ENCODE measurements at regions not wholly inside any gene's neighbourhood (a gene's known extent, or its start where the extent isn't known, plus 50 kb on each side); places are given as distances from the start of the nearest gene placed in this dataset.

DNA sequence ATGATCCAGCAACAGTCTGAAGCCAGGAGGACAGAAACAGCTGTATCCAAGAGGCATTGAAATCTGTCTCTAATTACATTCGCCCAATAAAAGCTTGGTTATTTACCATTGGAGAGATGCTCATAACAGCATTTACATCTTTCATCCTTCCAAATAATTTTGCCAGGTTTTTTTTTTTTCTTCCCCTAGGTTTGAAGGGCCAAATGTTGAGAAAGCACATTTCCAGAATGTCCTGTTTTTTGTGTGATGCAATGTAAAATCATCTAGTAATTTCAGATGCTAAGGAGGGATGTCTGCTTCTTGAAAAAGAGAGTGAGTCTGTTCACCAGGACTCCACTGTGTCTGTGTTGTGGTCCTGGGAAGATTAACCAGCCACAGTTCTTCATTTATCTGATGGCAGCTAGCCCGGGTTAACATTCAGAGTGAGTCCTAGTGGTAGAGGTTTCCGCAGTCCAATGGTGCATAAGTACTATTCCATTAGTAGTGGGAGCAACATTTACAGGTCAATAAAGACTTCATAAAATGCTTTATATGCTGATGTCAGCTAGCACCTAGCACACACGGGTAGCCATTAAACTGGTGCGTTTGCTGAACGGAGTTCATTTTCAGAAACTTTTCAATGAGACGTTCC lies 406.8 kb downstream of the STIM2 start:
- H3K4me3 ChIP-seq (ENCODE audit: low read depth, low read length) = no peak overlapping the region
- TF ChIP-seq, protein P1, sequence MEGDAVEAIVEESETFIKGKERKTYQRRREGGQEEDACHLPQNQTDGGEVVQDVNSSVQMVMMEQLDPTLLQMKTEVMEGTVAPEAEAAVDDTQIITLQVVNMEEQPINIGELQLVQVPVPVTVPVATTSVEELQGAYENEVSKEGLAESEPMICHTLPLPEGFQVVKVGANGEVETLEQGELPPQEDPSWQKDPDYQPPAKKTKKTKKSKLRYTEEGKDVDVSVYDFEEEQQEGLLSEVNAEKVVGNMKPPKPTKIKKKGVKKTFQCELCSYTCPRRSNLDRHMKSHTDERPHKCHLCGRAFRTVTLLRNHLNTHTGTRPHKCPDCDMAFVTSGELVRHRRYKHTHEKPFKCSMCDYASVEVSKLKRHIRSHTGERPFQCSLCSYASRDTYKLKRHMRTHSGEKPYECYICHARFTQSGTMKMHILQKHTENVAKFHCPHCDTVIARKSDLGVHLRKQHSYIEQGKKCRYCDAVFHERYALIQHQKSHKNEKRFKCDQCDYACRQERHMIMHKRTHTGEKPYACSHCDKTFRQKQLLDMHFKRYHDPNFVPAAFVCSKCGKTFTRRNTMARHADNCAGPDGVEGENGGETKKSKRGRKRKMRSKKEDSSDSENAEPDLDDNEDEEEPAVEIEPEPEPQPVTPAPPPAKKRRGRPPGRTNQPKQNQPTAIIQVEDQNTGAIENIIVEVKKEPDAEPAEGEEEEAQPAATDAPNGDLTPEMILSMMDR (IDR thresholded peaks at IDR 0.05; ENCODE audit: insufficient read depth, low read depth, low read length) = no peak
- DNase-seq (ENCODE audit: low read depth) = no peak

DNA sequence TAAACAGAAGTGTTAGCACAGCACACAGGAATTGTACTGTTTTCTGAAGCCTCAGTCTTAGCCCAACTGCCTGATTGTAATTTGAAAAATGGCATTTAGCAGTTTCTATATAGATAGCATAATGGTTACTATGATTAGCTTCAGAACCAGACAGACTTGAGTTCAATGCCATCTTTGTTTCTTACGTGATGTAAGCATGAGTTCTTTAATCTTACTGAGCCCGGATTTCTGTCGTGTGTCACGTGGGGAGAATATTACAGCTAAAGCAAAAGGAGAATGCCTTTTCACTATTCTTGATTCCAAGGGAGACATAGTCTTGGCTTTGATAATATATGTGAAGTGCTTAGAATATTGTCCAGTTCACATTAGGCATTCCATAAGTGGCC lies 407.3 kb downstream of the STIM2 start:
- DNase-seq (ENCODE audit: low read depth) = no peak
- TF ChIP-seq, protein P1 (IDR thresholded peaks at IDR 0.05; ENCODE audit: insufficient read depth, low read depth, low read length) = no peak
- no peak overlapping the region for H3K4me3 ChIP-seq (ENCODE audit: low read depth, low read length)

DNA sequence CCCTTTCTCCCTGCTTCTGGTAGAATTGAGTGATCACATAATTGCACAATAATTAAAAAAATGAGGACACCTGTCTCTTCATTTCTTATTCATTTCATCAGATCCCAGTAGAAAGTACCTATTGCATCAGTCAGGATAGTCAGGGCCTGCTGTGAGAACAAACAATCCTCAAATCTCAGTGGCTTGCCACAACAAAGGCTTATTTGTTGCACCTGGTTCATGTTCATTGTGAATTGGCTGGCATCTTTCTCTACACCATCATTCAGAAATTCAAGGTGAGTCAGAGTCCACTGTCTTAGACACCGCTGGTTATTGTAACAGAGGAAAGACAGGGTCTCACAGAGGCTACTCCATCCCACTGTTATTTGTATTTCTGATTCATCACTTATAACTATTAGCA lies 409.8 kb downstream of the STIM2 start:
- DNase-seq (ENCODE audit: low read depth) = no peak
- TF ChIP-seq, protein P1 (IDR thresholded peaks at IDR 0.05; ENCODE audit: insufficient read depth, low read depth, low read length) = no peak
- H3K4me3 ChIP-seq (ENCODE audit: low read depth, low read length) = no peak overlapping the region

DNA sequence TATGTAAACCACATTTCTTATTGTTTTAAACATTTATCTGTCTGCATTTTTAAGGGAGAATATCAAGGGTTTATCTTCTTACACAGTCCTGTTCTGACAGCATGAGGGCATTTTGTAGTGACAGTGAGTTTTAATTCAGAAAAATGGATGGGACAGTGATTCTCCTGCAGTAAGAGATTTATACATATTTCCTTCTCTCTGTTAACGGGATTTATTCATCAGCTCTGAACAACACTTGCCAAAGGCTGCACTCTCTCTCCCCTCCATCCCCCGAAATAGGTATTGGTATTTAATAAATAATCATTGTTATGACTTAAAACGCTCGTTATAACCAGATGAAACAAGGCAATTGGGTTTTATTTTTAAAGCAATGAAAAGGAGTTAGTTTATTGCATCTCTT lies 410.9 kb downstream of the STIM2 start:
- TF ChIP-seq, protein P1 (IDR thresholded peaks at IDR 0.05; ENCODE audit: insufficient read depth, low read depth, low read length) = no peak
- DNase-seq (ENCODE audit: low read depth) = no peak
- no peak overlapping the region for H3K4me3 ChIP-seq (ENCODE audit: low read depth, low read length)

DNA sequence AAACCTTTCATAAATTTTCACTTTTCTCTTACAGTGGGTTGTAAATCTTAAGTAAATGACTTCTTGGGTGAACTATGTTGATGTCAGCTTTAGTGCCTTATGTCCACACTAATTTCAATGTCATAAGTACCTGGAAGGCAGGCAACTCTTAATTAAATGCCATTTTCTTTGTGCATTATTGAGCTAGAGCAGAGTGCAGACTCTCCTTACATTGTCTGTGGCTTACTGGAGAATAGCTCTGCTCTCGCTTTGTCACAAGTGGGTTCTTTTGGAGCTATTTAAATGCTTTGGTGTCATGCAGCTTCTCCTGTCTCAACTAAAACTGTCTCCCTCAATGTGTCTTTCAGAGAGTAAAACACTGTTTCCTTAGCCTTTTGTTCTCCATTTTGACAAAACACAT lies 411.6 kb downstream of the STIM2 start:
- TF ChIP-seq, protein P1 (IDR thresholded peaks at IDR 0.05; ENCODE audit: insufficient read depth, low read depth, low read length) = no peak
- DNase-seq (ENCODE audit: low read depth) = no peak
- no peak overlapping the region for H3K4me3 ChIP-seq (ENCODE audit: low read depth, low read length)

DNA sequence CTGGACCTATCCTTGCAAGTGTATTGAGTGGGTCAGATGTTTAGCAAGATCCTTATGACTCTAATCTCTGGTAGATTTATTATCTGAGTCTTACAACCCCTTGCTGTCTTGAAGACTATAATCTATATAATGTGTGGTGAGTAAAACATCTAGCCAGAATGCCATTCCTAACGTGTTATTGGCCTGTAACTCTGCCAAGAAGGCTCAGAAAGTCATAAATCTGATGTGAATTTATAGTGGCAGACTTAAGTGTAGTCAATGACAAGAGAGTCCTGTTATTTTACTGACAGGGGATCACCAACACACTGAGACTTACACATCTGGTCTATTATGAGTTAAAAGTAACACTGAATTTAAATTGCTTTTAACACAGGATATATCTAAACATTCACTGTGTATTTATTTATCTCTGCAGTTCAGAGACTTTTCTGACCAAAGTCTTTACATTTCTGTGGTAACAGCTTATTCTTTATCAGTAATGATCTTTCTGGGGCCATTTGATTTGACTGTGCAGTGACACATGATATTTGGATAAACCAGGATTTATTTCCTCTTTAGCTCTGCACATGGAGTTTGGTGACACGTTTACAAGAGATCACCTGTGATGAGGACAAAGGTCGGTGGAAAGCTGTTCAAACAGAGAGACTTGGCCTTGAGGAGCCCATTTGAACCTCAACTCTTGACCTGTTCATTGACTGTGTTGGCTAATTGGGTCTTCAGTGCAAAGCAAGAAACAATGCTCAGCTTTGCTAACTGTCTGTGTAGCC lies 415.8 kb downstream of the STIM2 start:
- H3K4me3 ChIP-seq (ENCODE audit: low read depth, low read length) = no peak overlapping the region
- TF ChIP-seq, protein P1 (IDR thresholded peaks at IDR 0.05; ENCODE audit: insufficient read depth, low read depth, low read length) = no peak
- DNase-seq (ENCODE audit: low read depth) = no peak
